ENCODE measurements at regions not wholly inside any gene's neighbourhood (a gene's known extent, or its start where the extent isn't known, plus 50 kb on each side); places are given as distances from the start of the nearest gene placed in this dataset.
"Not testable (repeated sequence)": the region's sequence is repeated elsewhere in the genome, so short reads cannot be mapped to it uniquely, and the experiment has no call there.

DNA sequence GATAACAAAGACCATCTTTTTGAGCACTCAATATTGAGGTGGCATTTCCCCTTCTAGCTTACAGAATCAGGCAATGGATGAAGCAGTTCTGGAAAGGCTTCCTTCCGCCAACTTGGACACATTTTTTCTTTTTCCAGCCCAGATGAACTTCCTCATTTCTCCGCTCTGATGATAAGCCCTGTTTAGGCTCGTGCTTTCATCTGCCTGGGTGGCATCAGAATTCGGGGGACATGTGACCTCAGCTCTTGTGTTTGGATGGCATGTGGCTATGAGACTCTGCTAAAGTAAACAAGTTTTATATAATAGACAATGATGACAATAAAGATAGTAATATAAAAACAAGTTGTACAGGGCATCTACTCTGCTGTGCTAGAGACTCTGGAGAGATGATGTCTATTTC is 796.7 kb downstream of the DHX35 start:
- DNase-seq (ENCODE audit: low read depth) = no peak

DNA sequence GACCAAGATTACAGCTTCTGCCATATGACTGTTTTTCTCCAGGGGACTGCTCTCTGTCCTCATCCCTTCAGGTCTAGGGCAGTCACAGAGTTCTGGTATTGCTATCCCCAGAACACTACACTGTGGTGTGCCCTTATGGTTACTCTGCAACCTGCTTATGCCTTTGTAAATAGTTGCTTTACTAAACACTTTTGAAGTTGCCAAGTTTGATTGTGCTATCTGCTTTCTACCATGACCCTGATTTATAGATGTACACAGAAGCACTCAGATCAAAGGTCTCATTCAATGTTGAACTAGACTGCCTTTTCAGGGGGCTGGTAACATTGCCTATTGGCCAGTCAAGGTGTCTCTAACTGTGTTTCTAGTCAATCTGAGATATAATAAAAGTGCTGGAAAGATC is 794.7 kb downstream of the DHX35 start:
- DNase-seq (ENCODE audit: low read depth) = no peak

DNA sequence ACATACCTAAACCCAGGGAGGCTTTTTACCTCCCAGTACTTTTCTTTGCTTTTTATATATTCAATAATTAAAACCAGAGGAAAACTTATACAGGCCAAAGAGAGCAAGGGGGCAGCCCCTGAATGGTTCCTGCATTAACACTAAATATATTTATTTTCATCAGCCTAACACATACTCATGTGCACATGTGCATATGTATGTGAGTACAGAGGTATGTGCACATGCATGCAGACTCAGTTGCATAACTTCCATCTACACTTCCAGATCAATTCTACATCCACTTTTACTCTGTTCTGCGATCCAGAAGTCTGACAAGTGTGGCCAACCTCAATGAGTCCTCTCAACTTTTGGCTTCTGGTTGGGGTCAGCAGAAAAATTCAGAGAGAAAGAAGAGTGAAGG is 794.2 kb downstream of the DHX35 start:
- DNase-seq (ENCODE audit: low read depth) = no peak

DNA sequence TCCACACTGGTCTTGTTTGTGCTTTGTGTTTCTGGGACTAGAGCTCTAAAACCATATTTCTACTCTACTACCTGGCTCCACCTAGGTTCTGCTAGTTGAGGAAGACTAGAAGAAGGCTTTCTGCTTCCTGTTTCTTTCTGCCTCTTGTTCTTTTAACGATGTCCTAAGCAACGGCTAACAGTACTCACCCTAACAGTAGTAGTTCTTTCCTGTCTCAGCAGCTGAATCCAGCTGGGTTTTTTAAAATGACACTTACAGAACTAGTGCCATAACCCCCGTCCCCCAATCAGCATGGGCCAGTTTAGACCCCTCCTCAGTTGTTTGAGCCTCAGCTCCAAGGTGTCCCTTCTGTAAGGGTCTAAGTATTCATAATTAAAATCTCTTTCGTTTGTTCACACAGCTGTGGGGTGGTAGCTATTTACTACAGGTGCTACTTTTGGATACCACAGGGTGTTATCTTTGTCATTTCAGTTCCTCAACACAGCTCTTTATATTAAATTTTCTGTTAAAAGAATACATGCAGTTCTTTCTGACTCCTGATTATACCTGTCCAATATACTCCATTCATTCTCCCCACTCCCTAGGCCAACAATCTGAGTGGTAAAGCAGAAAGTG is 790.2 kb downstream of the DHX35 start:
- no peak for DNase-seq (ENCODE audit: low read depth)

DNA sequence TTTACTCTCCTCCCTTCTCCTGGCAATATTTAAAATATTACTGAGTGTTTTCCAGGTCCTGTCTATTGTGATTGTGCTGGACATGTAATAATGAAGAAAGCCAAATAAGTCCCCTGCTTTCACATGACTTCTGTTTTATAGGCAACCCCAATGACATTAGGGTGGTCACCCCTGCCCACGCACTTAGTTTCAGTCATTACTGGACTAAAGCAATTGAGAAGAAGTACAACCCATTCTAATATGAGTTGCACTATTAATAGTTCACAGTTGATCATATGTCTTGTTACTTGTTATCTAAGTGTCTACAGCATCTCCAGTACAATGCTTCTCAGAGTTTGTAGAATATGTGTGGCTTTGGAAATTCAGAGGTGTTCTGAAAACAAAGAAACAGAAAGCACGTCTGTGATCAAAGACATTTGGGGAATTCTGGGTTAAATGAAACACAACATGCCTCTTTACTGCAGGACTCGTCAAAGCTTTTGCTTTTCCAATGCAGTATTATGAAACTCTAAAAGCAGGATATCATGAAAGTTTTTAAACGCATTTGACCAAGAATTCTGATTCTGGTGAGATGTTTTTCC is 789.5 kb downstream of the DHX35 start:
- DNase-seq (ENCODE audit: low read depth) = no peak

DNA sequence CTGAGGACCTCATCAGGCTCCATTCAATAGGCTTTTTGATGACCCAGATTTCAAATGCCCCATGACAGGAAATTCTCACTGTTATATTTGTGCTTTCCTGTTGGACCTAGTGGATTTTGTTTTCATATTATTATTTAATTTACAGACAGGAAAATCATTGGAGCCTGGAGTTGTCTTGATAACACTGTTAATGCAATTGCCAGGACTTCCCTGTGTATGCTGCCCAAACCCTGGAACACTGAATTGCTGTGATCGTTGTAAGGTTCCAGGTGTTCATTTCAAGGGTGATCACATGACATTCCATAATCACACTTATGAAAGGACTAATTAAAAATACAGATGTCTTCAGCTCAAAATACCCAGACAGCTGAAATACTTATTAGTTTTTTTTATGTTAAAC is 783.2 kb downstream of the DHX35 start:
- no peak for DNase-seq (ENCODE audit: low read depth)

DNA sequence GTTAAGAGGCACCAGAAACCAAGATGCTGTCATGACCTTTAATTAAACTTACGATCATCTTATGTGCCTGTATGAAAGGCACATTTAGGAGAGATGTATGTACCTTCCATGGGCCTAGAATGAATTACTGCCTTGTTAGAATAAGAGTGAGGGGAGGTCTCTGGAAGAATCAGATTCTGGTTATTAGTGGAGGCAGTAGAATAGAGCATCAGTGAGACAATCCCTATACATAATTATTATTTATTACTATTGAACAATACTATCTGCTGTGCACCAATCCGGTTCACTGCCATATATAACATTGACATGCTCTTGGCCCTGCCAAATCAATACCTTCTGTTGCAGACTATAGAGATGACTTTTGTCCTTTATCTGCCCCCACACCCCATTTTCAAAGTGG is 776.5 kb downstream of the DHX35 start:
- no peak for DNase-seq (ENCODE audit: low read depth)

DNA sequence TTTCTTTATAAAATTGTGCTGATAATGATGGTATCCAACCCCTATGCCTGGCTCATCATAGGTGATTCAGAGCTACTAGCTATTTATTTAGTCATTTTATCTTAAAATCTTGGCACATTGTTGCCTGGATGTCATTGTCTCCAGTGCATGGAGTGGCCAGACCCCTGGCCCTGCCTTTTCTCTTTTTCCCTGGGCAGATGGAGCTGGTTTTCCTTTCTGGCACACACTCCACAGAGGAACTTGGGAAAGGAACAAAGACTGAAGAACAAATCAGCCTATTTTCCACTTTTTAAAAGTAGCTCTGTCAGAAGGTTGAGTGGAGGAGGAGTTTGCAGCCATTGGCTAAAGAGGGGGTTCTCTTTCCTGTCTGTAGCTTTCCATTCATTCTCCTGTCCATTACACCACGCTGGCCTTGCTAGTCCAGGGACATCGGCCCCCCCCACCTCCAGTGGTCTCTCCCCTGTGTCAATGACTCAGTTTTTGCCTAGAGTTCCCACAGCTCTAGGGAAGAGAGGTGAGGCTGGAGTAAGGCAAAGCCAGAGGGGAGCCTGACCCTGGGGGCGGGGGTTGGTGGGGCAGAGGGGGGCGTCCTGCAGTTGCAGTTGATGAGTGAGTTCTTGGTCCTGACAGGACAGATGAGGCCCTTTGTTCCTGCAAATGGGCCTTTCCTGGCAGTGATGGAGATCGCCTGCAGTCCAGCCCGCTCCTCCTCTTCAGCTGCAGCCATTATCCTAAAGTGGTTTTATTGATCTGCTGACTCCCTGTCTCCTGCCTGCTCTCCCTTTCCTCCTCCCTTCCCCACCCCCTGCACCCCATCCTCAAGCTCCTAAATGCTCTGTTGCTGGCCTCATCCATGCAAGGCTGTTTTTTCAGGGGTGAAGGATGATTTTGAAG is 774.5 kb downstream of the DHX35 start:
- no peak for DNase-seq (ENCODE audit: low read depth)

DNA sequence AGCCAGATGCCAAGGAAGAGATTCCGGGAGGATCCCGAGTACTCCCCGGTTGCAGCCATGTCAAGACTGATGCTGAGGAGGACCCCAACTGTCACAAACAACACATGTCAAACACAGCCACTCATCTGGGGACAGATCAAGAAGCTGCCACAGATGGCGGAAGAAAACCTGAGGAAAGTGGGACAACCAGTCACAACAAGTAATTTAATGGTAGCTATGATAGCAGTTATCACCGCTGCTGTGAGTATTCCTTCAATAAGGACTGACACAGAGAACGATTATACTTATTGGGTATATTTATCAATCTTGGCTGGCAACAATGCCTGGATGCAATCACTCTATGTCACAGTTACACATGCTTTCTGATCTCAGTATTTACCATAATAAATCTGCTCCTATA is 763.4 kb downstream of the DHX35 start:
- not testable (repeated sequence) for DNase-seq (ENCODE audit: low read depth)

DNA sequence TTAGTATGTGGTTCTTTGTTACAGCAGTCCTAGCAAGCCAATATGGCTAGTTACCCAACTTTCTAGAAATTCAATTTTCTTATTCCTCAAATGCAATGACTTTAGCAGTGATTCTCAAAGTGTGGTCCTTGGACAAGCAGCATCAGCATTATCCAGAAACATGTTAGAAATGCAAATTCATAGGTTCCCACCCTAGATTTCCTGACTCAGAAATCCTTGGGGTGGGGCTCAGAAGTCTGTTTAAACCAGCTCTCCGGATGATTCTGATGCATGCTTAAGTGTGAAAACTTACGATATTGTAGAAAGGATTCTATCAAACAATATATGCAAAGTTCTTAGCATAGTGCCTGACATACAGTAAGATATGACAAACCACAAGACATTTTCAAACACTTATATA is 757.1 kb downstream of the DHX35 start:
- DNase-seq (ENCODE audit: low read depth) = no peak

DNA sequence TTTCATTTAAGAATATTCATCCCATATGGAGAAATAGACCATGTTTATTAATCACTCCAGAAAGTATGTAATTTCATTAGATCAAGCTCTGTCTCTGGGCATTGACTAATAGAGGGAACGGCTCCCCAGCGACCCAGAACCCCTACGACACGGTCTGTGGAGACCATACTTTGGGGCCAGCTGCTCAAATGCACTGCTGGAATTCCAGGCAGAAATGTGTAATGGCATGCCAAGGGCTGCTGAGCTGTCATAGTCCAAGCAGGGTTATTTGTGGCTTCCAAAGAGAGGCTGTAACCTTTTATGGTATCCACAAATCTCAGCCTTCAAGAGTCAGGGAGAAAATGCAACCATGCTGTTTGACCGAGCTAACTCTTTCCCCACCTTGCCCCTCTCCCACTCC is 755.8 kb downstream of the DHX35 start:
- no peak for DNase-seq (ENCODE audit: low read depth)

DNA sequence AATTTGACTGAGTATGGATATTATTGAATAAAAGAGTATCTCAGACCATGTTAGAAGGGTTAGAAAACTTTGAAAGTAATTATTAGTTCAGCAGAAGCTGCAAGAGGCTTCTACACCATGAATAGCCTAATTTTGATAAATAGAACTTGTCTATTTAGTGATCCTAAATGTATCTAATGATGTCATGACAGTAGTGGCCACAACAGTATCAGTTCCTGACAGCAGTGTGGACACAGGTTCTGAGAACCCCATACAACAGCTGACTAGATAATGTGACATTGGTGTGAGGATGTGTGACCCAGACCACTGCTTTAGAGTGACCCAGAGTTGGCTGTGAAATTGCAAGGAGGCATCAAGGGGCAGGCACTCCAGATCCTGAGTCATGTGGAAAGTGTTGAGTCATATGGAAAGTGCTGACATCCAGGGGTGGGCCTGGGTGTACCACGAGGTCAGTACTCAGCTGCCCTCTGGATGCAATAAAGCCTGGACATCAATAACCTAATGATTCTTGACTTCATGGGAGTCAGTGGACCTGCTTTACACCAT is 754.7 kb downstream of the DHX35 start:
- DNase-seq (ENCODE audit: low read depth) = no peak

DNA sequence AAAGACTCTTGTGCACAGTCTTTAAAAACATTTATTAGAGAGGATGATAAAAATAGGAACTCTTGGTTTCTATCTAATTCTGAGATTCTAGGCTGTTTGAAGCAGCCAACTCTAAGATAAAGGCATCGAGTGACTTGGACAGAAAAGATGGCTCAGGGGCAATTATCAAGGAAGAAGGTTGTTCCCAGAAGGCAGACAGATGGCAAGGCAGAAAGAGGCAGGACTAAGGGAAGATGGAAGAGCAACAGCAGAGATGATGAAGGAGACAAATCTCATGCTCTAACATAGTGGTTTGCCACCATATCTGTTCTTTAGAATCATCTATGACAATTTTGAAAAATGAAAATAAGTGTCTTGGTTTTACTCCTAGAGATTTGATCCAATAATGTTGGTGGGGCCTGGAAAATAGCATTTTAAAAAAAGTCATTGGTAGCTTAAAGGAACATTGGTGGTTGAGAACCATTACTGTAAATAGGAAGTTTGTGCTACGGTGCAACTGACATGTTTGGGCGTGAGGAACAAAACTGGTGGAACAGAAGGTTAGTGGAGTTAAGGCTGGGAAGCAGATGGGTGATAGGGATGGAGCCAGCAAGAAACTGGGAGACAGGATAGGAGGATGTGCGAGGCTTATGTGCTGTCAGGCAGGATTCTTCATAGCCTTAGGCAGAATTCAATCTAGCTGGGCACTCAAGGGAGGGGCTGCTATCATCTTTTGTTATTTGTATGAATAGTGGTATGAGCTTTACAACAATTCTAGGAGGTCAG is 751.1 kb downstream of the DHX35 start:
- DNase-seq (ENCODE audit: low read depth) = no peak

DNA sequence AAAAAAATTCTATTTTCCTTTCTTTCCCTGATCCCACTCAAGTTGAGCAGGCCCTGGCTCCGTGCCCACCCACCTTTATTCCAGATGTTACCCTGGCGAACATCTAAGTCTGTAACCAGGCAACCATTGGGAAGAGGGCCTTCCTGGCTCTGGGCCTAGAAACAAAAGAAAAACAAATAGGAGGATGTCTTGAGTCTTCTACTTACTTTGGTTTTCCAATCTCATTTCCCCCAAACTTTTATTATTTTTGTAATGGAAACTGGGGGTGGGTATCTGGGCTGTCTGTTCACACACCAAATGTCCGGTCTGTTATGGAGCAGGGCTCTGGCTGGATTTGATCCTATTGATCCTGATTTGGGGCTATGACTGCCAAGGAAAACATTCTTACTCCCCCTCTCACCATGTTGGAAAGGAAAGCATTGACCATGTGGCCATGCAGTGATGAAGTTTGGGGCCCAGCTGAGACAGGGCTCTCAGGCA is 744.1 kb downstream of the DHX35 start:
- DNase-seq (ENCODE audit: low read depth) = no peak

DNA sequence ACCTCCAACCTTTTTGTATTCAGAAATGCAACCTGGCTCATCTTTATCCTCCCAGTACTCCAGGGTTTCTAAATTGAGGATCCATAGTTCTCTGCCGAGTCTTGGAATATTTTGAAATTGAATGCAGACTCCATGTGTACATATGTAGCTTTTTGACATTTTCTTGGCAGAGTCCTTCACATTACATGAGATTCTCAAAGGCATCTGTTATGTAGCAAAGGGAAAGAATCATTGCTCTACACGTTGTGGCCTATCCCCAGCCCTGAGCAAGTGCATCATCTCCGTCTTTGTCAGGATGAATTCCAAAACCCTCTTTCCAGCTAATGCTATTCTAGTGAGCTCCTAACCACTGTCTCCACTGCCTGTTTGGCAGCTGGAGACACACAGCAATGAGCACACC is 742.9 kb downstream of the DHX35 start:
- no peak for DNase-seq (ENCODE audit: low read depth)

DNA sequence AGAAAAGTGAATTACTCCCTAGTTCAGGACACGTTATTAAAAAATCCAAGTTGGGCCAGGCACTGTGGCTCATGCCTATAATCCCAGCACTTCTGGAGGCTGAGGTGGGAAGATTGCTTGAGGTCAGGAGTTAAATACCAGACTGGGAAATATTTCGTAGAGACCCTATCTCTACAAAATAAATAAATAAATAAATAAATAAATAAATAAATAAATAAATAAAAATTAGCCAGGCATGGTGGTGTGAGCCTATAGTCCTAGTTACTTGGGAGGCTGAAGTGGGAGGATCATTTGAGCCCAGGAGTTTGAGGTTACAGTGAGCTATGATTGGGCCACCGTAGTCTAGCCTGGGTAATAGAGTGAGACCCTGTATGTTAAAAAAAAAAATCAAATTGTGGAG is 741.2 kb downstream of the DHX35 start:
- not testable (repeated sequence) for DNase-seq (ENCODE audit: low read depth)

DNA sequence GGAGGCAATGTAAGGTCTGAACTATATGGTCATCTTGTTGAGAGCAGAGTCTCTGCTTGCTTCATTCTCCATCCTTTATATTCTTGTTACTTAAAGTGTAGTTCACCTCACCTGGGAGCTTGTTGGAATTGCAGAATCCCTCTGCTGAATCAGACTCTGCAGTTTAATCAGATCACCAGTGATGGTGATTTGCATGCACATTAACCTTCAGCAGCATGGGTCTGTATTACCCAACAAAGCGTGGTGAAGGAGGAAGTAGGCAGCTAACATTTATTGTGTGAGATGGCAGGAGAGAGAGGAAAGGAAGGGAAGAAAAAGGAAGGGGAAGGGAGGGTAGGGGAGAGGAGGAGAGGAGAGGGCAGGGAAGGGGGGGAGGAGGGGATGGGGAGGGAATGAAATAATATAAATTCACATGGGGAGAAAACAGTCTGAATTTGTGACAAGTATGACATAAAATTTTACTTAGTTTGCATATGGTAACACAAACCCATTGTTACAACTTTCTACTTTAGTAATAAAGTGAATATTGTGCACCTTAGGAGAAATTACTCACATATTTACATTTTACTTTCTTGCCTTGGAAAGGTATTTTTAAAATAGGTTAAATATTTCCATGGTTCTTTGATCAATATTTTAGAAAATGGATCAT is 740.7 kb downstream of the DHX35 start:
- no peak for DNase-seq (ENCODE audit: low read depth)

DNA sequence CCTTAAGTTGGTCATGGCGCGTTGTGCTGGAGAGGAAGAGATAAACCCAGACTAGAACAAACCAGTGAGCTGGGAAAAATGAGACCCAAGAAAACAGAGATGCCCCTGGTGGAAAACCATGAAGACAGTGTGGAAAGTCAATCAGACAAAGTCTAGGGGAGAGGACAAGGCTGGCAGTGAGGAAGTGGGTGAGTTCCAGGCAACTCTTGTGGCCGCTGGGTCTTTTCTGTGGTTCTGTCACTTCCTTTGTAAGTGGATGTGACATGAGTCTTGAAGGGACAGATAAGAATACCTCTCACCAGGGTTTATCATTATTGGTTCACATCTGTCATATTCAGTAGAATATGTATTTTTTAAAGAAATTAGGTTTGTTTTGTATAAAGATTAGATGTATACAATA is 738.4 kb downstream of the DHX35 start:
- no peak for DNase-seq (ENCODE audit: low read depth)

DNA sequence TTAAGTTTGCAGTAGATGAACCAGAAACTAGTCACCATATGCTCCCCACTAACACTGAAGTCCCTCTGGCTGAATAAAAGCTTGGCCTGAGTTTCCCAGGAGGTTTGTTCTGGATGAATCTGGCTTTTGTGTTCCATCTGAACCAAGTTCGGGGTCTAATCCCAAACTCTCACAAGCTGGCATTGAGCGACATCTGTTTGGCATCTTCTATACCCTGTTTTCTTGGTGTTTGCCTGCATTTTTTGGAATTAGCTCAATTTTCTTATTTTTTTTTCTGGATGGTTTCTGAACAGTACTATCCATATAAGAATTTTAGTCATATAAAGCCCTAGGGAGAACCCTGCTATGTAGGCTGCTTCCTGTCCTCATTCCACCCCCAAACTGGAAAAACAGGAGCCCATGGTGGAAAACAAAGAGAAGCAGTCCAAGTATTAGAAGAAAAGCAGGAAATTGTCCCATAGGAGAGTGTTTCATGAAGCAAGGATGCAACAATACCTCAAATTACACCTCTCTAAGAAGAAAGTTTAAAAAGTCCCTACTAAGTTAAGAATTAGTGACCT is 737.1 kb downstream of the DHX35 start:
- DNase-seq (ENCODE audit: low read depth) = no peak

DNA sequence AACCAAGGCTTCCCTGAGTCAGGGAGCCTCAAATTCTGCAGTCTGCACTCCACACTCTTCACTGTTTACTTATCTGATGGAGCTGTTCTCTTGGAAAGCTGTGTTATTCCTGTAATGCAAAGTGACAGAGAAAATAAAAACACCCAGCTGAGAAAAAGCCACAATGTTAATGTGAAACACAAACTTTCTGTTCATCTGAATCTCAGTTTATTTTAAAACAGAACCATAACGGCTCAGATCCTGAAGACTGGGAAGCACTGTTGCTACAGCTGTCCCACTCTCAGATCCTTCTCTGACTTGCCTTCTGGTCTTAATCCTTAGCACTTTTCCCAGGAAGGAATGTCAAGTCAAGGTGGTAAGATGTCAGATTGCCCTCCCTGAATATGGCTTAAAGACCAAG is 736.6 kb downstream of the DHX35 start:
- DNase-seq (ENCODE audit: low read depth) = no peak

DNA sequence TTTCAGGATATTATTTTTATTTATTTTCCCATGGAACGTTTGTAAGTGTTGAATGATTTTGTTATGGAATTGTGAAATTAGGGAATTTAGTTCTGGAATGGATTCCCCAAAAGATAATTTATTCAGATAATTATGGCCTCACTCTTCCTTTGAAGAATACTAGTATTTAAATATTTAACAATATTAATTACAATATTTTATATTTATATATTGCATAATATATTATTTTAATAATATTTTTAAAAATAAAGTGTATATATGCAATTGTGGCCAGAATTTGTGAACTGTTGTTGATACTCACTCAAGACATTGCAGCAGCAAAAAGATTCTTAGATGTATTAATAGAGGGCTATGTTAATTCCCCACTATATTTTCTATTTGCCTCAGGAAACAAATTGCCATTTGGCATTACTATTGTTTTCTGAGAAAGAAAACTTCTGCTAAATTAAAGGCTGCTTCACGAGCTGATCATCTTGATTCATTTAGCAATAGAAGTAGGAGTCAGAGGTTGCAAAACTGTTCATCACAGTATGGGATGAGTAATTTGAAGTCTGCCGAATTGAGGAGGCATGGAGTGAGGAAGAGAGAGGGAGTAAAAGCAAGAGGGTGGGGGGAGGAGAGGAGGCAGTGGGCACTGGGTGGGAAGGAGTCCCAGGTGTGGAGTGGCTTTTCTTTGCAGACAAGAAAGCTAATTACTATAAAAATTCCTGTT is 729.2 kb downstream of the DHX35 start:
- DNase-seq (ENCODE audit: low read depth) = no peak
